Epithelial cell of esophagus (primary cell): ENCODE measurements at regions not wholly inside any gene's neighbourhood (a gene's known extent, or its start where the extent isn't known, plus 50 kb on each side); places are given as distances from the start of the nearest gene placed in this dataset.
A peak's percentile ranks its signal among the peaks of the same experiment; 100 is the strongest.

ENCODE experiments used
- DNase-seq: peaks from one replicate; pipeline ENCODE4 v3.0.0; 2010; ENCODE audit warnings: low read depth
- H3K4me3 ChIP-seq: 2 replicates; pipeline ENCODE4 v1.5.1; 2011; ENCODE audit warnings: mild to moderate bottlenecking, low read length, control low read depth
- CTCF ChIP-seq: IDR thresholded peaks from 2 replicates; pipeline ENCODE4 v1.5.1; 2011; ENCODE audit warnings: low read depth, mild to moderate bottlenecking, low read length, control low read depth, inconsistent platforms; ENCODE audit not compliant: insufficient read depth; ENCODE audit errors: missing control alignments

GRCh38 chr10:113423981-113424721, 128.7 kb upstream of the HABP2 start:
- no peak for TF ChIP-seq CTCF
- no peak for DNase-seq
- no peak overlapping the region for H3K4me3 ChIP-seq

- H3K4me3 ChIP-seq, result no peak overlapping the region
- no peak for TF ChIP-seq CTCF
- no peak for DNase-seq
Measured at GRCh38 chr10:113425008-113425407, 127.8 kb upstream of the HABP2 start.

GRCh38 chr10:113425541-113425951, 127.3 kb upstream of the HABP2 start:
- DNase-seq, result peak; percentile 8
- TF ChIP-seq CTCF, result no peak
- H3K4me3 ChIP-seq, result no peak overlapping the region

- no peak for TF ChIP-seq CTCF
- no peak for DNase-seq
- no peak overlapping the region for H3K4me3 ChIP-seq
Measured at GRCh38 chr10:113426181-113426877, 126.5 kb upstream of the HABP2 start.

- H3K4me3 ChIP-seq, result no peak overlapping the region
- DNase-seq, result no peak
- no peak for TF ChIP-seq CTCF
Measured at GRCh38 chr10:113427236-113427735, 125.6 kb upstream of the HABP2 start.

- no peak overlapping the region for H3K4me3 ChIP-seq
- no peak for TF ChIP-seq CTCF
- DNase-seq, result no peak
Measured at GRCh38 chr10:113427811-113428558, 124.9 kb upstream of the HABP2 start.
